Lung (tissue), 11 donors: ENCODE measurements at regions not wholly inside any gene's neighbourhood (a gene's known extent, or its start where the extent isn't known, plus 50 kb on each side); places are given as distances from the start of the nearest gene placed in this dataset.

Experiments
- ATAC-seq: fragments of 200-7000 bp; cut with Tn5 transposase; one replicate; pipeline ENCODE4 v1.9.1; 2020; ENCODE audit warnings: moderate number of reproducible peaks; ENCODE audit not compliant: insufficient read depth, low FRiP score
- DNase-seq, 3 donors: peaks; one replicate each; pipeline ENCODE4 v3.0.0-alpha.2; 2013 to 2017
- H3K27ac ChIP-seq, 2 donors: one replicate each; pipeline ENCODE4 v1.5.1; 2013; ENCODE audit warnings: mild to moderate bottlenecking in 2 of 2, moderate library complexity in 2 of 2, control low read depth in 1 of 2, inconsistent platforms in 1 of 2, low read depth in 1 of 2, low read length in 1 of 2
- H3K27me3 ChIP-seq, 3 donors: one replicate each; pipeline ENCODE4 v1.5.1; 2013; ENCODE audit warnings: low read length in 2 of 3; ENCODE audit not compliant: control insufficient read depth in 3 of 3, insufficient read depth in 3 of 3
- H3K36me3 ChIP-seq, 4 donors: one replicate each; pipeline ENCODE4 v1.5.1; 2013; ENCODE audit warnings: low read length in 4 of 4, mild to moderate bottlenecking in 1 of 4, moderate library complexity in 1 of 4; ENCODE audit not compliant: control insufficient read depth in 4 of 4, insufficient read depth in 4 of 4
- H3K4me1 ChIP-seq, 5 donors: one replicate each; pipeline ENCODE4 v1.5.1; 2013; ENCODE audit warnings: low read length in 5 of 5, mild to moderate bottlenecking in 2 of 5, moderate library complexity in 1 of 5; ENCODE audit not compliant: control insufficient read depth in 5 of 5, insufficient read depth in 5 of 5
- H3K4me3 ChIP-seq: one replicate; pipeline ENCODE4 v1.5.1; 2013; ENCODE audit warnings: mild to moderate bottlenecking, control low read depth, moderate library complexity
- H3K9ac ChIP-seq, 2 donors: one replicate each; pipeline ENCODE4 v1.5.1; 2013; ENCODE audit warnings: low read length in 2 of 2, control low read depth in 1 of 2; ENCODE audit not compliant: insufficient read depth in 1 of 2
- H3K9me3 ChIP-seq, 4 donors: one replicate each; pipeline ENCODE4 v1.5.1; 2013; ENCODE audit warnings: low read length in 3 of 4, mild to moderate bottlenecking in 1 of 4, moderate library complexity in 1 of 4; ENCODE audit not compliant: control insufficient read depth in 4 of 4, insufficient read depth in 3 of 4
- WGBS, 2 donors: extraction: QIAGEN DNeasy Blood & Tissue Kit; methylation state at CpG; one replicate each; pipeline ENCODE4 v1.1.7; 2013; 5-methylcytosine and 5-hydroxymethylcytosine counted together
- TF ChIP-seq, protein P1 (sequence below): IDR thresholded peaks from 2 replicates; pipeline ENCODE4 v1.5.1; 2012; ENCODE audit warnings: mild to moderate bottlenecking; ENCODE audit errors: control extremely low read depth, extremely low read depth
- donor health status: control.
- donor health status: control.
- donor health status: Bipolar disorder and iron deficiency.
- donor health status: healthy.
- donor health status: DM: yes; HTN: yes; CAD: no.

DNA sequence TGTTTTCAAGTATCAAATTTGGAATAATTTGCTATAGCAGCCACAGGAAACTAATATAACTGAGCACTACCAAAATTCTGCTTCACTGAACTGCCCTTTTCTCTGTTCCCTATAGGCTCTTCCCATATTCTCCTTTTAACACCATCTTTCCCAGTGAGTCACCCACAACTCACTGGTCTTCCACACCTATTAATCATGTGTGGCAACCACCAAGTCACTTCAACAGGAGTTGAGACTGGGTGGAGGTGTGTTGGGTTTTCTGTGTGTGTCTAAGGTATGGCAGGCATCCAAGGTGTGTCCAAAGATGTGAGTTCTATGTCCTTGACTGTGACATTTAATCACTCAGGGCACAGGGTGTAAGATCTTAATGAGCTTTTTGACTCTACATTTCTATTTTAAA lies 610.0 kb upstream of the CDH11 start:
- TF ChIP-seq, protein P1, sequence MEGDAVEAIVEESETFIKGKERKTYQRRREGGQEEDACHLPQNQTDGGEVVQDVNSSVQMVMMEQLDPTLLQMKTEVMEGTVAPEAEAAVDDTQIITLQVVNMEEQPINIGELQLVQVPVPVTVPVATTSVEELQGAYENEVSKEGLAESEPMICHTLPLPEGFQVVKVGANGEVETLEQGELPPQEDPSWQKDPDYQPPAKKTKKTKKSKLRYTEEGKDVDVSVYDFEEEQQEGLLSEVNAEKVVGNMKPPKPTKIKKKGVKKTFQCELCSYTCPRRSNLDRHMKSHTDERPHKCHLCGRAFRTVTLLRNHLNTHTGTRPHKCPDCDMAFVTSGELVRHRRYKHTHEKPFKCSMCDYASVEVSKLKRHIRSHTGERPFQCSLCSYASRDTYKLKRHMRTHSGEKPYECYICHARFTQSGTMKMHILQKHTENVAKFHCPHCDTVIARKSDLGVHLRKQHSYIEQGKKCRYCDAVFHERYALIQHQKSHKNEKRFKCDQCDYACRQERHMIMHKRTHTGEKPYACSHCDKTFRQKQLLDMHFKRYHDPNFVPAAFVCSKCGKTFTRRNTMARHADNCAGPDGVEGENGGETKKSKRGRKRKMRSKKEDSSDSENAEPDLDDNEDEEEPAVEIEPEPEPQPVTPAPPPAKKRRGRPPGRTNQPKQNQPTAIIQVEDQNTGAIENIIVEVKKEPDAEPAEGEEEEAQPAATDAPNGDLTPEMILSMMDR = no peak
- no peak overlapping the region for H3K4me3 ChIP-seq
- DNase-seq (no peak), ATAC-seq (no peak)
- H3K27me3 ChIP-seq = no peaks in the 10 kb centered on the region
- no peaks in the 10 kb centered on the region for H3K36me3 ChIP-seq
- H3K27ac ChIP-seq = no peak overlapping the region
- H3K9ac ChIP-seq = no peak overlapping the region
- H3K9me3 ChIP-seq = peaks cover 0 to 12% (median 1%) of the 10 kb centered on the region in 4 donors
- H3K4me1 ChIP-seq = peaks cover 0 to 21% (median 3%) of the 10 kb centered on the region in 5 donors

DNA sequence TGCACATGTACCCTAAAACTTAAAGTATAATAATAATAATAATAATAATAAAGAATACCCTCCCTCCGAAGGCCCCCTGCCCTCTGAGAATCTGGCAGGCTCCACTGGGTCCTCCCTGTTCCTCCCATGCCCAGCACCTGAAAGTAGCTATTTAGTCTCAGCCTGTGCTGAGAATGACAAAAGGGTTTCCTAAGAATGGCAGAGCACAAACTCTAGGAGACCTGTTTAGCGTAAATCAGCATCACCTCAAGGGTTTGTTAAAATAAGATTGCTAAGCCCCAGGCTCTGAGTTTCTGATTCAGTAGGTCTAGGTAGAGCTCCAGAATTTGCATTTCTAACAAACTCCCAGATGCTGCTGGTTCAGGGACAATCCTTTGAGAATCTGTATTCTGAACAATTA lies 606.8 kb upstream of the CDH11 start:
- peaks cover 0 to 12% (median 1%) of the 10 kb centered on the region in 4 donors for H3K9me3 ChIP-seq
- H3K4me1 ChIP-seq = peaks cover 0 to 34% (median 0%) of the 10 kb centered on the region in 5 donors
- H3K36me3 ChIP-seq = no peaks in the 10 kb centered on the region
- ATAC-seq (no peak), DNase-seq (no peak)
- H3K9ac ChIP-seq = no peak overlapping the region
- H3K4me3 ChIP-seq = no peak overlapping the region
- TF ChIP-seq, protein P1 = no peak
- 86 to 88% methylated on average over 2 of the region's 2 CpGs for WGBS, 2 donors
- H3K27ac ChIP-seq = no peak overlapping the region
- no peaks in the 10 kb centered on the region for H3K27me3 ChIP-seq

DNA sequence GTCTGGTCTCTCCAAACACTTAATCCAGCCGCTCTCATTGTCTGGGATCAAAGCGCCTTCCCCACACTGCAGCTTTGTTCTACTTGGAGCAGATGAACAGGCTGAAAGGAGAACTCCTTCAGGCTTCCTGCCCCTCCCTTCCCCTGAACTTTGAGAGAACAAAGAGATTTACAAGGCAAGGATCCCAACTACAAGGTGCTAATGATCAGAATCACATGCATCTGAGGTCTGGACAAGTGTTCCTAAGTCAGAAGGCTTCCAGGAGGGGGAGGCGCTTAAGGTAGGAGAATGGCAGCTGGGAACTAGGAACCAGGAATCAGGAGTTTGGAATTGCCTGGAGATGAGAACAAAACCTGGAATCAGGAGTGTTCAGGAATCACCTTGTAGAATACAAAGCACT lies 606.3 kb upstream of the CDH11 start:
- H3K27ac ChIP-seq = no peak overlapping the region
- WGBS, 2 donors = 25 to 48% methylated on average over 3 of the region's 3 CpGs
- H3K4me3 ChIP-seq = no peak overlapping the region
- TF ChIP-seq, protein P1 = no peak
- ATAC-seq (no peak), DNase-seq (peak; percentile 79 to 94 (median 88))
- H3K4me1 ChIP-seq = peaks cover 0 to 34% (median 0%) of the 10 kb centered on the region in 5 donors
- H3K9ac ChIP-seq = no peak overlapping the region
- no peaks in the 10 kb centered on the region for H3K27me3 ChIP-seq
- H3K9me3 ChIP-seq = peaks cover 0 to 12% (median 1%) of the 10 kb centered on the region in 4 donors
- H3K36me3 ChIP-seq = no peaks in the 10 kb centered on the region

DNA sequence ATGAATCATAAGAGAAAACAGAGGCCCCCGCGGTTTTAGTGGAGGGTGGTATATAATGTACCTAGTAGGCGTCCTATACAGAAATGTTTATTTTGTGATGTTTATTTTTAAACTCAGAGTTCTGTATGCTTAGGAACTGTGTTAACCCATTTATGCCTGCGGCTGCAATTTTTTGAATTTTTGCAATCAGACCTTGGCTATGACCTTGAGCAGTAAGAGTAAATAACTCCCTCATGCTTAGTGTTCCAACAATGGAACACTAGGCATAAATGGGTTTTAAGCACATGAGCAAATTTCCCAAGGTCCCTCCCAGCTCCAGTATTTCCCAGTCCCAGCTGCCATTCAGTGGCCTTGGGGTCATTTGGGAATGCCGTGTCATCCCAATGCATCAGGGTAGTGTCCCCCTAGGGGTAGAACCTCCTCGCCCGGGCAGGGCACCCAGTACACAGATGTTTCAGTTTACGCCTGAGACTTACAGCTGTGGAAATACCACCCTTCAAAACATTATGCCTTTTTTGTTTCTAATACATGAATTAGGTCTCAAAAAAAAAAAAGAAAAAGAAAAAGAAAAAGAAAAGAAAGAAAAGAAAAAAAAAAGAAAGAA lies 605.8 kb upstream of the CDH11 start:
- ATAC-seq (no peak), DNase-seq (no peak)
- Histone ChIP-seq H3K4me1 (peaks cover 0 to 34% (median 0%) of the 10 kb centered on the region in 5 donors), H3K36me3 (no peaks in the 10 kb centered on the region), H3K27me3 (no peaks in the 10 kb centered on the region), H3K9ac (no peak overlapping the region), H3K27ac (peak overlapping the region in 1 of 2 donors; percentile 24), H3K4me3 (no peak overlapping the region), H3K9me3 (peaks cover 0 to 12% (median 1%) of the 10 kb centered on the region in 4 donors)
- TF ChIP-seq, protein P1 = no peak
- 56 to 73% methylated on average over 8 of the region's 8 CpGs for WGBS, 2 donors
